GM23338 (cell line): ENCODE measurements at regions not wholly inside any gene's neighbourhood (a gene's known extent, or its start where the extent isn't known, plus 50 kb on each side); places are given as distances from the start of the nearest gene placed in this dataset.

Source experiments
- ATAC-seq: fragments of 200-7000 bp; cut with Tn5 transposase; 3 replicates; pipeline ENCODE4 v1.9.1; 2020
- DNase-seq: peaks from one replicate; pipeline ENCODE4 v3.0.0-alpha.2; 2015; ENCODE audit warnings: low spot score
- H2AFZ ChIP-seq: fragments of 200-600 bp; sonication (generic); 2 replicates; pipeline ENCODE4 v1.8.0; 2016; ENCODE audit warnings: antibody characterized with exemption, mild to moderate bottlenecking, moderate library complexity
- H3F3A ChIP-seq: fragments of 200-600 bp; sonication (generic); replicated peaks from 2 replicates; pipeline ENCODE4 v1.8.0; 2017; ENCODE audit warnings: antibody characterized with exemption, mixed run types, low read depth
- H3K27ac ChIP-seq: fragments of 200-600 bp; sonication (generic); 2 replicates; pipeline ENCODE4 v1.6.1; 2016; ENCODE audit warnings: low read depth
- H3K27me3 ChIP-seq: fragments of 200-600 bp; sonication (generic); 2 replicates; pipeline ENCODE4 v1.8.0; 2016; ENCODE audit warnings: mild to moderate bottlenecking, mixed run types, moderate library complexity; ENCODE audit not compliant: insufficient read depth
- H3K36me3 ChIP-seq: fragments of 200-600 bp; sonication (generic); 2 replicates; pipeline ENCODE4 v1.8.0; 2016; ENCODE audit warnings: mild to moderate bottlenecking; ENCODE audit not compliant: insufficient read depth
- H3K4me1 ChIP-seq: fragments of 200-600 bp; sonication (generic); 2 replicates; pipeline ENCODE4 v1.8.0; 2016; ENCODE audit warnings: mild to moderate bottlenecking, moderate library complexity; ENCODE audit not compliant: insufficient read depth
- H3K4me2 ChIP-seq: fragments of 200-600 bp; sonication (generic); 2 replicates; pipeline ENCODE4 v1.7.1; 2017; ENCODE audit warnings: mixed run types
- H3K4me3 ChIP-seq: fragments of 200-600 bp; sonication (generic); 2 replicates; pipeline ENCODE4 v1.6.1; 2016; ENCODE audit warnings: mixed run types
- H3K79me2 ChIP-seq: fragments of 200-600 bp; sonication (generic); replicated peaks from 2 replicates; pipeline ENCODE4 v1.8.0; 2017; ENCODE audit warnings: mild to moderate bottlenecking; ENCODE audit not compliant: insufficient read depth
- H3K9me2 ChIP-seq: fragments of 200-600 bp; sonication (generic); 2 replicates; pipeline ENCODE4 v1.8.0; 2017; ENCODE audit not compliant: insufficient read depth
- H4K20me1 ChIP-seq: fragments of 200-600 bp; sonication (generic); replicated peaks from 2 replicates; pipeline ENCODE4 v1.8.0; 2017; ENCODE audit warnings: mild to moderate bottlenecking; ENCODE audit not compliant: insufficient read depth
- H3K27ac Mint-ChIP-seq: 2 replicates; pipeline ENCODE4 v1.8.0; 2020; ENCODE audit warnings: inconsistent platforms, mild to moderate bottlenecking, moderate library complexity, mixed read lengths
- H3K27me3 Mint-ChIP-seq: 3 replicates; pipeline ENCODE4 v1.8.0; 2022; ENCODE audit warnings: low read depth, mild to moderate bottlenecking, moderate library complexity, mixed read lengths, inconsistent platforms; ENCODE audit not compliant: insufficient read depth, poor library complexity
- H3K36me3 Mint-ChIP-seq: 3 replicates; pipeline ENCODE4 v1.8.0; 2021; ENCODE audit warnings: low read depth, mild to moderate bottlenecking, inconsistent platforms, moderate library complexity, mixed read lengths
- H3K4me1 Mint-ChIP-seq: 3 replicates; pipeline ENCODE4 v1.8.0; 2020; ENCODE audit warnings: mild to moderate bottlenecking, inconsistent platforms, mixed read lengths
- H3K4me3 Mint-ChIP-seq: 3 replicates; pipeline ENCODE4 v1.8.0; 2021; ENCODE audit warnings: moderate library complexity, mild to moderate bottlenecking, inconsistent platforms, mixed read lengths
- H3K9me3 Mint-ChIP-seq: 3 replicates; pipeline ENCODE4 v1.8.0; 2020; ENCODE audit warnings: moderate library complexity, mild to moderate bottlenecking, inconsistent platforms, mixed read lengths
- CREB1 ChIP-seq: fragments of 250-450 bp; sonication (Bioruptor Pico); IDR thresholded peaks from 2 replicates; pipeline ENCODE4 v1.5.0; 2020; ENCODE audit warnings: low read depth, mild to moderate bottlenecking, moderate library complexity
- EZH2 ChIP-seq: fragments of 200-600 bp; sonication (generic); IDR thresholded peaks from one replicate; pipeline ENCODE4 v1.8.0; 2017; ENCODE audit warnings: antibody characterized with exemption, mild to moderate bottlenecking, low read depth; ENCODE audit not compliant: unreplicated experiment
- NANOG ChIP-seq: IDR thresholded peaks from 2 replicates; pipeline ENCODE4 v1.6.1; 2016; ENCODE audit warnings: antibody characterized with exemption, borderline replicate concordance
- POLR2AphosphoS5 ChIP-seq: IDR thresholded peaks from 2 replicates; pipeline ENCODE4 v1.6.1; 2016; ENCODE audit warnings: antibody characterized with exemption, low read depth
- ZNF114 ChIP-seq: fragments of 250-450 bp; sonication (Bioruptor Pico); IDR thresholded peaks from 2 replicates; pipeline ENCODE4 v1.5.0; 2020; ENCODE audit warnings: mild to moderate bottlenecking, moderate library complexity
- ZNF331 ChIP-seq: fragments of 250-450 bp; sonication (Bioruptor Pico); IDR thresholded peaks from 2 replicates; pipeline ENCODE4 v1.5.0; 2020; ENCODE audit warnings: low read depth, mild to moderate bottlenecking, moderate library complexity
- TF ChIP-seq, protein P1 (sequence below): IDR thresholded peaks from 2 replicates; pipeline ENCODE4 v1.6.1; 2016; ENCODE audit warnings: antibody characterized with exemption
- TF ChIP-seq, protein P2 (sequence below): fragments of 250-450 bp; sonication (Bioruptor Pico); IDR thresholded peaks from 2 replicates; pipeline ENCODE4 v1.5.0; 2020; ENCODE audit warnings: mild to moderate bottlenecking, moderate library complexity
- TF ChIP-seq, protein P3 (sequence below): IDR thresholded peaks from one replicate; pipeline ENCODE4 v1.6.1; 2018; ENCODE audit warnings: antibody characterized with exemption; ENCODE audit not compliant: unreplicated experiment

DNA sequence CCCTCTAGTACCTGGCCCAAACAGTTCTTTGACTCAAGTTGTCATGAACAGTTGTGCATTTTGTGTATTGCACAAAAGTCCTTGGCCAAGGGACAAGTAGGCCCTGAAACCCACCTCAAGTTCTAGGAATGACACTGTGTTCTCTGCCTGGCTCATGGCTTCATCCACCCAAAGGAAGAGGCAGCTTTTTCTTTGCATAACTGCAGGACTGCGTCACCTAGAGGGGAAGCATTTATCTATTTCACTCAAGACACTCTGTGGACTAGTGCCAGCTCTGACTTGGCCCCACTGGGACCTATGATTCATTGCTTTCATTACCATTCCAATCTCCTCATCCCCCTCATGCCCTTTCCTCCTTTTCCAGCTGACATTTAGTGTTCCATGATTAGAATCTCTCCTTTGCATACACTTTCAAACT is 119.3 kb upstream of the SIX2 start:
- H3K4me1 Mint-ChIP-seq, result peaks cover 2% of the 10 kb centered on the region; the same call in 2 of the 3 replicates
- Histone ChIP-seq H3K9me2 (peaks cover 6% of the 10 kb centered on the region), H2AFZ (no peak overlapping the region), H3K27me3 (no peaks in the 10 kb centered on the region), H3K4me3 (no peak overlapping the region), H3K4me1 (no peaks in the 10 kb centered on the region), H4K20me1 (no peaks in the 10 kb centered on the region), H3K4me2 (no peak overlapping the region), H3K27ac (no peak overlapping the region), H3F3A (no peaks in the 10 kb centered on the region), H3K36me3 (no peaks in the 10 kb centered on the region), H3K79me2 (no peaks in the 10 kb centered on the region)
- H3K9me3 Mint-ChIP-seq, result no peaks in the 10 kb centered on the region
- H3K4me3 Mint-ChIP-seq, result no peak overlapping the region
- TF ChIP-seq ZNF114 (CRISPR knock-in tag) (no peak), CREB1 (CRISPR knock-in tag) (no peak), NANOG (no peak), POLR2AphosphoS5 (no peak), ZNF331 (CRISPR knock-in tag) (no peak), EZH2 (no peak)
- TF ChIP-seq, protein P1, sequence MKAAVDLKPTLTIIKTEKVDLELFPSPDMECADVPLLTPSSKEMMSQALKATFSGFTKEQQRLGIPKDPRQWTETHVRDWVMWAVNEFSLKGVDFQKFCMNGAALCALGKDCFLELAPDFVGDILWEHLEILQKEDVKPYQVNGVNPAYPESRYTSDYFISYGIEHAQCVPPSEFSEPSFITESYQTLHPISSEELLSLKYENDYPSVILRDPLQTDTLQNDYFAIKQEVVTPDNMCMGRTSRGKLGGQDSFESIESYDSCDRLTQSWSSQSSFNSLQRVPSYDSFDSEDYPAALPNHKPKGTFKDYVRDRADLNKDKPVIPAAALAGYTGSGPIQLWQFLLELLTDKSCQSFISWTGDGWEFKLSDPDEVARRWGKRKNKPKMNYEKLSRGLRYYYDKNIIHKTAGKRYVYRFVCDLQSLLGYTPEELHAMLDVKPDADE, result no peak
- TF ChIP-seq, protein P2, sequence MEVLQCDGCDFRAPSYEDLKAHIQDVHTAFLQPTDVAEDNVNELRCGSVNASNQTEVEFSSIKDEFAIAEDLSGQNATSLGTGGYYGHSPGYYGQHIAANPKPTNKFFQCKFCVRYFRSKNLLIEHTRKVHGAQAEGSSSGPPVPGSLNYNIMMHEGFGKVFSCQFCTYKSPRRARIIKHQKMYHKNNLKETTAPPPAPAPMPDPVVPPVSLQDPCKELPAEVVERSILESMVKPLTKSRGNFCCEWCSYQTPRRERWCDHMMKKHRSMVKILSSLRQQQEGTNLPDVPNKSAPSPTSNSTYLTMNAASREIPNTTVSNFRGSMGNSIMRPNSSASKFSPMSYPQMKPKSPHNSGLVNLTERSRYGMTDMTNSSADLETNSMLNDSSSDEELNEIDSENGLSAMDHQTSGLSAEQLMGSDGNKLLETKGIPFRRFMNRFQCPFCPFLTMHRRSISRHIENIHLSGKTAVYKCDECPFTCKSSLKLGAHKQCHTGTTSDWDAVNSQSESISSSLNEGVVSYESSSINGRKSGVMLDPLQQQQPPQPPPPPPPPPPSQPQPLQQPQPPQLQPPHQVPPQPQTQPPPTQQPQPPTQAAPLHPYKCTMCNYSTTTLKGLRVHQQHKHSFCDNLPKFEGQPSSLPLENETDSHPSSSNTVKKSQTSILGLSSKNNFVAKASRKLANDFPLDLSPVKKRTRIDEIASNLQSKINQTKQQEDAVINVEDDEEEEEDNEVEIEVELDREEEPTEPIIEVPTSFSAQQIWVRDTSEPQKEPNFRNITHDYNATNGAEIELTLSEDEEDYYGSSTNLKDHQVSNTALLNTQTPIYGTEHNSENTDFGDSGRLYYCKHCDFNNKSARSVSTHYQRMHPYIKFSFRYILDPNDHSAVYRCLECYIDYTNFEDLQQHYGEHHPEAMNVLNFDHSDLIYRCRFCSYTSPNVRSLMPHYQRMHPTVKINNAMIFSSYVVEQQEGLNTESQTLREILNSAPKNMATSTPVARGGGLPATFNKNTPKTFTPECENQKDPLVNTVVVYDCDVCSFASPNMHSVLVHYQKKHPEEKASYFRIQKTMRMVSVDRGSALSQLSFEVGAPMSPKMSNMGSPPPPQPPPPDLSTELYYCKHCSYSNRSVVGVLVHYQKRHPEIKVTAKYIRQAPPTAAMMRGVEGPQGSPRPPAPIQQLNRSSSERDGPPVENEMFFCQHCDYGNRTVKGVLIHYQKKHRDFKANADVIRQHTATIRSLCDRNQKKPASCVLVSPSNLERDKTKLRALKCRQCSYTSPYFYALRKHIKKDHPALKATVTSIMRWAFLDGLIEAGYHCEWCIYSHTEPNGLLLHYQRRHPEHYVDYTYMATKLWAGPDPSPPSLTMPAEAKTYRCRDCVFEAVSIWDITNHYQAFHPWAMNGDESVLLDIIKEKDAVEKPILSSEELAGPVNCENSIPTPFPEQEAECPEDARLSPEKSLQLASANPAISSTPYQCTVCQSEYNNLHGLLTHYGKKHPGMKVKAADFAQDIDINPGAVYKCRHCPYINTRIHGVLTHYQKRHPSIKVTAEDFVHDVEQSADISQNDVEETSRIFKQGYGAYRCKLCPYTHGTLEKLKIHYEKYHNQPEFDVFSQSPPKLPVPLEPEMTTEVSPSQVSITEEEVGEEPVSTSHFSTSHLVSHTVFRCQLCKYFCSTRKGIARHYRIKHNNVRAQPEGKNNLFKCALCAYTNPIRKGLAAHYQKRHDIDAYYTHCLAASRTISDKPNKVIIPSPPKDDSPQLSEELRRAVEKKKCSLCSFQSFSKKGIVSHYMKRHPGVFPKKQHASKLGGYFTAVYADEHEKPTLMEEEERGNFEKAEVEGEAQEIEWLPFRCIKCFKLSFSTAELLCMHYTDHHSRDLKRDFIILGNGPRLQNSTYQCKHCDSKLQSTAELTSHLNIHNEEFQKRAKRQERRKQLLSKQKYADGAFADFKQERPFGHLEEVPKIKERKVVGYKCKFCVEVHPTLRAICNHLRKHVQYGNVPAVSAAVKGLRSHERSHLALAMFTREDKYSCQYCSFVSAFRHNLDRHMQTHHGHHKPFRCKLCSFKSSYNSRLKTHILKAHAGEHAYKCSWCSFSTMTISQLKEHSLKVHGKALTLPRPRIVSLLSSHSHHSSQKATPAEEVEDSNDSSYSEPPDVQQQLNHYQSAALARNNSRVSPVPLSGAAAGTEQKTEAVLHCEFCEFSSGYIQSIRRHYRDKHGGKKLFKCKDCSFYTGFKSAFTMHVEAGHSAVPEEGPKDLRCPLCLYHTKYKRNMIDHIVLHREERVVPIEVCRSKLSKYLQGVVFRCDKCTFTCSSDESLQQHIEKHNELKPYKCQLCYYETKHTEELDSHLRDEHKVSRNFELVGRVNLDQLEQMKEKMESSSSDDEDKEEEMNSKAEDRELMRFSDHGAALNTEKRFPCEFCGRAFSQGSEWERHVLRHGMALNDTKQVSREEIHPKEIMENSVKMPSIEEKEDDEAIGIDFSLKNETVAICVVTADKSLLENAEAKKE (CRISPR knock-in tag), result no peak
- TF ChIP-seq, protein P3, sequence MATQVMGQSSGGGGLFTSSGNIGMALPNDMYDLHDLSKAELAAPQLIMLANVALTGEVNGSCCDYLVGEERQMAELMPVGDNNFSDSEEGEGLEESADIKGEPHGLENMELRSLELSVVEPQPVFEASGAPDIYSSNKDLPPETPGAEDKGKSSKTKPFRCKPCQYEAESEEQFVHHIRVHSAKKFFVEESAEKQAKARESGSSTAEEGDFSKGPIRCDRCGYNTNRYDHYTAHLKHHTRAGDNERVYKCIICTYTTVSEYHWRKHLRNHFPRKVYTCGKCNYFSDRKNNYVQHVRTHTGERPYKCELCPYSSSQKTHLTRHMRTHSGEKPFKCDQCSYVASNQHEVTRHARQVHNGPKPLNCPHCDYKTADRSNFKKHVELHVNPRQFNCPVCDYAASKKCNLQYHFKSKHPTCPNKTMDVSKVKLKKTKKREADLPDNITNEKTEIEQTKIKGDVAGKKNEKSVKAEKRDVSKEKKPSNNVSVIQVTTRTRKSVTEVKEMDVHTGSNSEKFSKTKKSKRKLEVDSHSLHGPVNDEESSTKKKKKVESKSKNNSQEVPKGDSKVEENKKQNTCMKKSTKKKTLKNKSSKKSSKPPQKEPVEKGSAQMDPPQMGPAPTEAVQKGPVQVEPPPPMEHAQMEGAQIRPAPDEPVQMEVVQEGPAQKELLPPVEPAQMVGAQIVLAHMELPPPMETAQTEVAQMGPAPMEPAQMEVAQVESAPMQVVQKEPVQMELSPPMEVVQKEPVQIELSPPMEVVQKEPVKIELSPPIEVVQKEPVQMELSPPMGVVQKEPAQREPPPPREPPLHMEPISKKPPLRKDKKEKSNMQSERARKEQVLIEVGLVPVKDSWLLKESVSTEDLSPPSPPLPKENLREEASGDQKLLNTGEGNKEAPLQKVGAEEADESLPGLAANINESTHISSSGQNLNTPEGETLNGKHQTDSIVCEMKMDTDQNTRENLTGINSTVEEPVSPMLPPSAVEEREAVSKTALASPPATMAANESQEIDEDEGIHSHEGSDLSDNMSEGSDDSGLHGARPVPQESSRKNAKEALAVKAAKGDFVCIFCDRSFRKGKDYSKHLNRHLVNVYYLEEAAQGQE, result no peak
- no peak for ATAC-seq
- DNase-seq, result no peak
- H3K36me3 Mint-ChIP-seq, result no peaks in the 10 kb centered on the region
- H3K27ac Mint-ChIP-seq, result no peak overlapping the region
- no peaks in the 10 kb centered on the region for H3K27me3 Mint-ChIP-seq
